Right lobe of liver (tissue), 4 donors: ENCODE measurements at regions not wholly inside any gene's neighbourhood (a gene's known extent, or its start where the extent isn't known, plus 50 kb on each side); places are given as distances from the start of the nearest gene placed in this dataset.

ENCODE experiments used
- POLR2A ChIP-seq: fragments of 450-650 bp; IDR thresholded peaks from one replicate; pipeline ENCODE4 v1.6.1; 2017; ENCODE audit warnings: antibody characterized with exemption, mild to moderate bottlenecking
- TF ChIP-seq, protein P1 (sequence below), 4 donors: fragments of 200-600 bp in 3 of 4; fragments of 450-650 bp in 1 of 4; IDR thresholded peaks; one replicate each; pipeline versions ENCODE4 v1.5.1 to v1.8.0; 2016 to 2022; ENCODE audit warnings: antibody characterized with exemption in 4 of 4, mild to moderate bottlenecking in 2 of 4
- donor health status: DM: no; HTN: no; CAD: no.
- donor health status: DM: no; HTN: no; CAD: no.
- donor health status: DM: no; HTN: yes; CAD: no.

DNA sequence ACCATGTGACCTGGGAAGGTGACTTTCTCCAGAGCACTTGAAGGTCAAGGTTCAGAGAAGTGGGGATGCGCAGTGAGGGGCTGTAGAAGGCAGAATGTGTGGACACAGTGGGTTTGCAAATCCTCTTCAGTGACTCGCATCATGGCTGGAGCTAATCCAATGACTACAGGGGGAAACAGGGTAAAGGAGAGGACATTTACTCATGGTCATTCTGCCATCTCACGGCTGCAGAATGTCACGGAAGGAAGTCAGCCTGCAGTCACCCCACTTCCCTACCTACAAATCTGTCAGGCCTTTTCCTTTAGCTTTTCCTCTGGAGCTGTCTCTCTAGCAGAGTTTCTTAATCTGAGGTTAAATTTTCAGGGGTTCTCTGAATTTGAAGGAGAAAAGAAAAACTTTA, 337.6 kb downstream of the CDC5L start:
- TF ChIP-seq, protein P1, sequence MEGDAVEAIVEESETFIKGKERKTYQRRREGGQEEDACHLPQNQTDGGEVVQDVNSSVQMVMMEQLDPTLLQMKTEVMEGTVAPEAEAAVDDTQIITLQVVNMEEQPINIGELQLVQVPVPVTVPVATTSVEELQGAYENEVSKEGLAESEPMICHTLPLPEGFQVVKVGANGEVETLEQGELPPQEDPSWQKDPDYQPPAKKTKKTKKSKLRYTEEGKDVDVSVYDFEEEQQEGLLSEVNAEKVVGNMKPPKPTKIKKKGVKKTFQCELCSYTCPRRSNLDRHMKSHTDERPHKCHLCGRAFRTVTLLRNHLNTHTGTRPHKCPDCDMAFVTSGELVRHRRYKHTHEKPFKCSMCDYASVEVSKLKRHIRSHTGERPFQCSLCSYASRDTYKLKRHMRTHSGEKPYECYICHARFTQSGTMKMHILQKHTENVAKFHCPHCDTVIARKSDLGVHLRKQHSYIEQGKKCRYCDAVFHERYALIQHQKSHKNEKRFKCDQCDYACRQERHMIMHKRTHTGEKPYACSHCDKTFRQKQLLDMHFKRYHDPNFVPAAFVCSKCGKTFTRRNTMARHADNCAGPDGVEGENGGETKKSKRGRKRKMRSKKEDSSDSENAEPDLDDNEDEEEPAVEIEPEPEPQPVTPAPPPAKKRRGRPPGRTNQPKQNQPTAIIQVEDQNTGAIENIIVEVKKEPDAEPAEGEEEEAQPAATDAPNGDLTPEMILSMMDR (IDR thresholded peaks at IDR 0.05), result no peak
- no peak for TF ChIP-seq POLR2A
